T-cell (primary cell): ENCODE measurements at regions not wholly inside any gene's neighbourhood (a gene's known extent, or its start where the extent isn't known, plus 50 kb on each side); places are given as distances from the start of the nearest gene placed in this dataset.

Experiments used
- ATAC-seq, 4 experiments: fragments of 200-7000 bp in 3 of 4; fragments of 150-1000 bp in 1 of 4; cut with Tn5 transposase; replicated peaks in 1 of 4; 1 replicate in 3 of 4; 2 replicates in 1 of 4; pipeline ENCODE4 v1.10.0; 2021; ENCODE audit warnings: moderate library complexity in 3 of 4, mild to moderate bottlenecking in 2 of 4, moderate number of reproducible peaks in 1 of 4
- CTCF ChIA-PET, 2 donors: fragments of 300-600 bp; sonication (Branson Sonifier 250); formaldehyde crosslinking; loops; one replicate each; lab custom pipeline; 2022; ENCODE audit warnings: antibody characterized with exemption in 2 of 2; lab: Charles Lee
- POLR2A ChIA-PET, 2 donors: fragments of 300-600 bp; sonication (Branson Sonifier 250); formaldehyde crosslinking; loops; one replicate each; lab custom pipeline; 2022; ENCODE audit warnings: antibody characterized with exemption in 2 of 2; lab: Charles Lee
- DNase-seq, 35 experiments: peaks; one replicate each; pipeline versions ENCODE4 v3.0.0 to v3.0.0-alpha.2; 2013 to 2023
- H3K27ac ChIP-seq: one replicate; pipeline ENCODE4 v1.5.1; 2013; ENCODE audit warnings: low read length
- H3K27me3 ChIP-seq, 2 experiments: replicated peaks in 1 of 2; 1 replicate in 1 of 2; 2 replicates in 1 of 2; pipeline versions ENCODE4 v1.6.1 to v1.7.0; 2013; ENCODE audit warnings: low read length in 1 of 2, mixed read lengths in 1 of 2; ENCODE audit not compliant: control insufficient read depth in 2 of 2, insufficient read depth in 2 of 2; ENCODE audit errors: extremely low read depth in 1 of 2
- H3K36me3 ChIP-seq, 2 donors: 1 replicate in 1 of 2; 2 replicates in 1 of 2; pipeline versions ENCODE4 v1.6.1 to v1.7.0; 2013; ENCODE audit warnings: low read length in 1 of 2; ENCODE audit not compliant: control insufficient read depth in 2 of 2, insufficient read depth in 1 of 2; ENCODE audit errors: extremely low read depth in 1 of 2
- H3K4me1 ChIP-seq, 2 experiments: 1 replicate in 1 of 2; 2 replicates in 1 of 2; pipeline versions ENCODE4 v1.6.1 to v1.7.0; 2013; ENCODE audit warnings: low read length in 2 of 2, mixed read lengths in 1 of 2; ENCODE audit not compliant: insufficient read depth in 2 of 2, control insufficient read depth in 1 of 2; ENCODE audit errors: extremely low read depth in 1 of 2
- H3K4me3 ChIP-seq, 2 donors: 1 replicate in 1 of 2; 2 replicates in 1 of 2; pipeline versions ENCODE4 v1.5.1 to v1.7.0; 2013; ENCODE audit warnings: mild to moderate bottlenecking in 2 of 2, low read length in 1 of 2, moderate library complexity in 1 of 2; ENCODE audit not compliant: control insufficient read depth in 1 of 2; ENCODE audit errors: extremely low read depth in 1 of 2
- H3K9me3 ChIP-seq: 2 replicates; pipeline ENCODE4 v1.7.0; 2013
- H3K27ac Mint-ChIP-seq, 2 donors: one replicate each; pipeline ENCODE4 v1.8.0; 2020 to 2021; ENCODE audit warnings: mild to moderate bottlenecking in 2 of 2, mixed read lengths in 2 of 2
- H3K27me3 Mint-ChIP-seq, 2 donors: one replicate each; pipeline ENCODE4 v1.8.0; 2021 to 2022; ENCODE audit warnings: mixed read lengths in 2 of 2
- H3K36me3 Mint-ChIP-seq: one replicate; pipeline ENCODE4 v1.8.0; 2021; ENCODE audit warnings: mixed read lengths
- H3K4me1 Mint-ChIP-seq, 3 donors: one replicate each; pipeline ENCODE4 v1.8.0; 2020 to 2022; ENCODE audit warnings: mixed read lengths in 3 of 3, mild to moderate bottlenecking in 1 of 3
- H3K4me3 Mint-ChIP-seq, 3 donors: one replicate each; pipeline ENCODE4 v1.8.0; 2020 to 2022; ENCODE audit warnings: mild to moderate bottlenecking in 3 of 3, mixed read lengths in 3 of 3, moderate library complexity in 3 of 3
- H3K9me3 Mint-ChIP-seq, 3 donors: one replicate each; pipeline ENCODE4 v1.8.0; 2020 to 2022; ENCODE audit warnings: mixed read lengths in 3 of 3
- WGBS: methylation state at CpG from one replicate; pipeline ENCODE4 v1.1.5; 2013; ENCODE audit warnings: missing lambda C conversion rate; ENCODE audit not compliant: insufficient coverage; 5-methylcytosine and 5-hydroxymethylcytosine counted together

DNA sequence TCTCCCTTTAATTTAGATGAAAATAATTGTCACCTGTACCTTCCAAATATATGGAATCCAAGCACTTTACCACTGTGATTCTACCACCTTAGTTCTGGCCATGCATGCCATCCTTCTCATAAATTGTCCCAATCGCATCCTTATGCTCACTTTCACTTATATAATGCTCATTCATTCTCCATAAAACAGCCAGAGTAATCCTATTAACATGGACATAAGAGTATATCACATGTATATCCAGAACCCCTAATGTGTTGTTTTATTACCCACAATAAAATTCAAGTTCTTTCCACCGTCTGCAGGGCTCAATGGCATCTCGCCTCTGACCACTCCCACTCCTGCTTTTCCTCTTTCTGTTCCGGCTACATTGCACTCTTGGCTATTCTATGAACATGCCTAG is 597.5 kb upstream of the MIR17HG start:
- H3K27me3 Mint-ChIP-seq, result no peaks in the 10 kb centered on the region
- H3K4me3 ChIP-seq, result no peak overlapping the region
- H3K36me3 Mint-ChIP-seq, result no peaks in the 10 kb centered on the region
- DNase-seq (no peak), ATAC-seq (no peak)
- H3K9me3 Mint-ChIP-seq, result peaks cover 20 to 26% (median 20%) of the 10 kb centered on the region in 3 donors
- H3K4me3 Mint-ChIP-seq, result no peak overlapping the region
- H3K27me3 ChIP-seq, result no peaks in the 10 kb centered on the region
- no peaks in the 10 kb centered on the region for H3K4me1 Mint-ChIP-seq
- no peak overlapping the region for H3K27ac ChIP-seq
- POLR2A ChIA-PET, result no interaction called here
- H3K4me1 ChIP-seq, result no peaks in the 10 kb centered on the region
- 74% methylated on average over 3 of the region's 4 CpGs for WGBS
- H3K9me3 ChIP-seq, result no peaks in the 10 kb centered on the region
- H3K27ac Mint-ChIP-seq, result no peak overlapping the region
- CTCF ChIA-PET, result no interaction called here
- no peaks in the 10 kb centered on the region for H3K36me3 ChIP-seq

- POLR2A ChIA-PET, result interaction anchor here in 1 of 2 donors (0.6 kb wide), 1 partner anchor 25 kb away, joined by 3 read pairs; no protein-coding TSS in a partner anchor
Observed at GRCh38 chr13:90751026-90751425, 596.5 kb upstream of the MIR17HG start.

DNA sequence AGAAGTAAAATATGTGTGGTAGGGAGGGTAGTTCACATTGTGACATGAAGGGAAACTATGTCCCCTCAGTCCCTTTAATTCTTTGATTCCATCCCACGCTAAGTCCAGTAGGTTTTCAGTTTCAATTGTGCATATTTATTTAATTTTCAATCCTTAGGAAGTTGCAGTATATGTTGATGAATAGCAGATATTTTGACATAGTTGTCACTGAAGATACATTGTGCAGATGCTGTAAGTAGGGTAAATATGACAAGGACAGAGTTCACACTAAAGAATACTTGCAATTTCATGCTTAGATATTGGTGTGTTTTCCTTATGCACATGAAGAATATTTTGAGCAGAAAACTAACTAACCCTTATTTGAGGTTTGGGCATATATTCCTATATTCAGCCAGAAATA is 595.4 kb upstream of the MIR17HG start:
- Mint-ChIP-seq H3K4me3 (no peak overlapping the region), H3K27ac (no peak overlapping the region), H3K36me3 (no peaks in the 10 kb centered on the region), H3K27me3 (no peaks in the 10 kb centered on the region), H3K4me1 (no peaks in the 10 kb centered on the region), H3K9me3 (peaks cover 20 to 30% (median 22%) of the 10 kb centered on the region in 3 donors)
- H3K4me1 ChIP-seq, result no peaks in the 10 kb centered on the region
- ATAC-seq (no peak), DNase-seq (no peak)
- POLR2A ChIA-PET, result no interaction called here
- WGBS, result no CpG with 5 or more reads among the region's 1 CpG
- no peak overlapping the region for H3K4me3 ChIP-seq
- H3K27me3 ChIP-seq, result no peaks in the 10 kb centered on the region
- H3K27ac ChIP-seq, result no peak overlapping the region
- CTCF ChIA-PET, result no interaction called here
- no peaks in the 10 kb centered on the region for H3K36me3 ChIP-seq
- H3K9me3 ChIP-seq, result no peaks in the 10 kb centered on the region

More at GRCh38 chr13:90751026-90751425, 596.5 kb upstream of the MIR17HG start:
- Mint-ChIP-seq H3K27me3 (no peaks in the 10 kb centered on the region), H3K27ac (no peak overlapping the region), H3K4me1 (no peaks in the 10 kb centered on the region), H3K4me3 (no peak overlapping the region), H3K9me3 (peaks cover 24 to 26% (median 24%) of the 10 kb centered on the region in 3 donors), H3K36me3 (no peaks in the 10 kb centered on the region)
- WGBS, result no CpG with 5 or more reads among the region's 1 CpG
- Histone ChIP-seq H3K9me3 (no peaks in the 10 kb centered on the region), H3K4me3 (no peak overlapping the region), H3K27ac (no peak overlapping the region), H3K27me3 (no peaks in the 10 kb centered on the region), H3K36me3 (no peaks in the 10 kb centered on the region), H3K4me1 (no peaks in the 10 kb centered on the region)
- DNase-seq, result no peak
- CTCF ChIA-PET, result no interaction called here
- no peak for ATAC-seq

- no peaks in the 10 kb centered on the region for H3K27me3 Mint-ChIP-seq
Observed at GRCh38 chr13:90757127-90757680, 590.3 kb upstream of the MIR17HG start.

GRCh38 chr13:90760639-90761038 is 586.8 kb upstream of the MIR17HG start:
- no peak overlapping the region for H3K27ac Mint-ChIP-seq

More at GRCh38 chr13:90757127-90757680, 590.3 kb upstream of the MIR17HG start:
- H3K9me3 Mint-ChIP-seq, result peaks cover 6 to 19% (median 6%) of the 10 kb centered on the region in 3 donors
- H3K4me3 Mint-ChIP-seq, result no peak overlapping the region
- ChIA-PET POLR2A (no interaction called here), CTCF (no interaction called here)
- H3K27me3 ChIP-seq, result no peaks in the 10 kb centered on the region
- H3K27ac Mint-ChIP-seq, result no peak overlapping the region
- H3K4me3 ChIP-seq, result no peak overlapping the region
- no peak for DNase-seq
- H3K36me3 ChIP-seq, result no peaks in the 10 kb centered on the region
- H3K4me1 Mint-ChIP-seq, result no peaks in the 10 kb centered on the region
- H3K9me3 ChIP-seq, result no peaks in the 10 kb centered on the region
- no peak for ATAC-seq
- no peak overlapping the region for H3K27ac ChIP-seq
- whole genome bisulfite sequencing, result 94% methylated on average over 2 of the region's 2 CpGs
- H3K36me3 Mint-ChIP-seq, result no peaks in the 10 kb centered on the region
- no peaks in the 10 kb centered on the region for H3K4me1 ChIP-seq

GRCh38 chr13:90763476-90764150 is 583.9 kb upstream of the MIR17HG start:
- Histone ChIP-seq H3K4me1 (no peaks in the 10 kb centered on the region), H3K27me3 (no peaks in the 10 kb centered on the region), H3K27ac (no peak overlapping the region), H3K9me3 (no peaks in the 10 kb centered on the region), H3K4me3 (no peak overlapping the region), H3K36me3 (no peaks in the 10 kb centered on the region)
- Mint-ChIP-seq H3K27me3 (no peaks in the 10 kb centered on the region), H3K9me3 (peaks cover 8 to 15% (median 11%) of the 10 kb centered on the region in 3 donors), H3K4me1 (no peaks in the 10 kb centered on the region), H3K36me3 (no peaks in the 10 kb centered on the region), H3K4me3 (no peak overlapping the region), H3K27ac (no peak overlapping the region)
- POLR2A ChIA-PET, result no interaction called here
- CTCF ChIA-PET, result no interaction called here
- ATAC-seq (no peak), DNase-seq (no peak)
- WGBS, result no CpG with 5 or more reads among the region's 2 CpGs

More at GRCh38 chr13:90760639-90761038, 586.8 kb upstream of the MIR17HG start:
- Mint-ChIP-seq H3K4me3 (no peak overlapping the region), H3K36me3 (no peaks in the 10 kb centered on the region), H3K4me1 (no peaks in the 10 kb centered on the region), H3K27me3 (no peaks in the 10 kb centered on the region), H3K9me3 (peaks cover 8 to 23% (median 12%) of the 10 kb centered on the region in 3 donors)
- ChIA-PET POLR2A (no interaction called here), CTCF (no interaction called here)
- no peaks in the 10 kb centered on the region for H3K27me3 ChIP-seq
- no peak for DNase-seq
- H3K27ac ChIP-seq, result no peak overlapping the region
- no peaks in the 10 kb centered on the region for H3K4me1 ChIP-seq
- H3K36me3 ChIP-seq, result no peaks in the 10 kb centered on the region
- no peak overlapping the region for H3K4me3 ChIP-seq
- no peak for ATAC-seq
- WGBS, result no CpG with 5 or more reads among the region's 1 CpG
- no peaks in the 10 kb centered on the region for H3K9me3 ChIP-seq
